OCI-LY1 (cell line): ENCODE measurements at regions not wholly inside any gene's neighbourhood (a gene's known extent, or its start where the extent isn't known, plus 50 kb on each side); places are given as distances from the start of the nearest gene placed in this dataset.
A peak's percentile ranks its signal among the peaks of the same experiment; 100 is the strongest.

ENCODE experiments used
- H2AFZ ChIP-seq: fragments of 200-600 bp; sonication (generic), shearing (Covaris generic); 2 replicates; pipeline ENCODE4 v1.6.0; 2014; ENCODE audit warnings: antibody characterized with exemption, mild to moderate bottlenecking, low read length
- H3F3A ChIP-seq: fragments of 200-600 bp; sonication (generic), shearing (Covaris generic); 2 replicates; pipeline ENCODE4 v1.6.0; 2014; ENCODE audit warnings: mild to moderate bottlenecking, antibody characterized with exemption, low read length, moderate library complexity; ENCODE audit not compliant: insufficient read depth
- H3K27ac ChIP-seq: fragments of 200-600 bp; sonication (generic); 2 replicates; pipeline ENCODE4 v1.5.1; 2014; ENCODE audit warnings: low read length, mixed run types, mild to moderate bottlenecking, low read depth; ENCODE audit not compliant: poor library complexity, severe bottlenecking
- H3K27me3 ChIP-seq: fragments of 200-600 bp; sonication (generic); 2 replicates; pipeline ENCODE4 v1.6.0; 2014; ENCODE audit warnings: antibody characterized with exemption, mild to moderate bottlenecking, low read length, moderate library complexity; ENCODE audit not compliant: insufficient read depth
- H3K36me3 ChIP-seq: fragments of 200-600 bp; sonication (generic); 2 replicates; pipeline ENCODE4 v1.6.1; 2014; ENCODE audit warnings: mild to moderate bottlenecking, antibody characterized with exemption, low read length, moderate library complexity, mixed read lengths; ENCODE audit not compliant: insufficient read depth
- H3K4me1 ChIP-seq: fragments of 200-600 bp; sonication (generic); 2 replicates; pipeline ENCODE4 v1.5.1; 2014; ENCODE audit warnings: mild to moderate bottlenecking, low read length, moderate library complexity; ENCODE audit not compliant: insufficient read depth, severe bottlenecking
- H3K4me2 ChIP-seq: fragments of 200-600 bp; sonication (generic), shearing (Covaris generic); 2 replicates; pipeline ENCODE4 v1.6.1; 2014; ENCODE audit warnings: low read length
- H3K4me3 ChIP-seq: fragments of 200-600 bp; sonication (generic); 2 replicates; pipeline ENCODE4 v1.5.1; 2014; ENCODE audit warnings: low read length, low read depth, mild to moderate bottlenecking, mixed read lengths; ENCODE audit not compliant: poor library complexity, severe bottlenecking
- H3K79me2 ChIP-seq: fragments of 200-600 bp; shearing (Covaris generic); 2 replicates; pipeline ENCODE4 v1.6.1; 2016; ENCODE audit warnings: mixed run types, low read length, mixed read lengths; ENCODE audit not compliant: insufficient read depth
- H3K9ac ChIP-seq: fragments of 200-600 bp; sonication (generic), shearing (Covaris generic); 2 replicates; pipeline ENCODE4 v1.6.1; 2014; ENCODE audit warnings: mild to moderate bottlenecking, low read length, mixed read lengths
- H3K9me2 ChIP-seq: fragments of 200-600 bp; sonication (generic), shearing (Covaris generic); 2 replicates; pipeline ENCODE4 v1.6.1; 2014; ENCODE audit warnings: low read depth, mild to moderate bottlenecking, low read length, mixed read lengths
- H3K9me3 ChIP-seq: fragments of 200-600 bp; shearing (Covaris generic); 2 replicates; pipeline ENCODE4 v1.6.1; 2014; ENCODE audit warnings: low read length, mixed read lengths
- H4K20me1 ChIP-seq: fragments of 200-600 bp; sonication (generic), shearing (Covaris generic); 2 replicates; pipeline ENCODE4 v1.6.0; 2016; ENCODE audit warnings: mild to moderate bottlenecking, low read length; ENCODE audit not compliant: insufficient read depth
- EZH2 ChIP-seq: fragments of 200-600 bp; sonication (generic), shearing (Covaris generic); IDR thresholded peaks from 2 replicates; pipeline ENCODE4 v1.8.0; 2017; ENCODE audit warnings: borderline replicate concordance, mixed run types, mild to moderate bottlenecking, antibody characterized with exemption, low read length, moderate library complexity, mixed read lengths
- TF ChIP-seq, protein P1 (sequence below): fragments of 200-600 bp; sonication (generic), shearing (Covaris generic); IDR thresholded peaks from 2 replicates; pipeline ENCODE4 v1.5.1; 2017; ENCODE audit warnings: mild to moderate bottlenecking, antibody characterized with exemption, low read length, moderate library complexity, mixed read lengths

DNA sequence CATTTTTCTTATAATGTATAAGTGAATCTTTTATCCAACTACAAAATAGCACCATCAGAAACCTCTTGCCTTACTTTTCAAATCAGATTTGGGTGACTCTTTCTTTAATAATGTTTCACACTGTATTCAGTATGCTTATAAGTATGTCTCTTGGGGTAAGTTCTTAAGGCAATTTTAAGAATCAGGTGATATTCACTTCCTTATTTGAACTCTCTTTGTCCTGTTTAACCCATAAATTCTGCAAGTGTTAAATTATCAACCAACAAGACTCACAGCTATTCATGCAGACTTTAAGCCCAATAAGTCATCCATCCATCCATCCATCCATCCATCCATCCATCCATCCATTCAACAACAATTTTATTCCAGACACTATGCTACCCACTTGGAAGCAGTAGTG, 142.7 kb upstream of the FBXL17 start:
- H4K20me1 ChIP-seq = no peaks in the 10 kb centered on the region
- H2AFZ ChIP-seq = no peak overlapping the region
- H3K36me3 ChIP-seq = no peaks in the 10 kb centered on the region
- no peak overlapping the region for H3K4me2 ChIP-seq
- no peaks in the 10 kb centered on the region for H3K9me2 ChIP-seq
- H3K27me3 ChIP-seq = no peaks in the 10 kb centered on the region
- H3K27ac ChIP-seq = peak overlapping the region; percentile 52
- H3K9me3 ChIP-seq = peaks cover 3% of the 10 kb centered on the region; the same call in 1 of the 2 replicates
- H3F3A ChIP-seq = 0 out of 2 replicates have a peak, but pooled peaks cover 3% of the 10 kb centered on the region
- no peaks in the 10 kb centered on the region for H3K79me2 ChIP-seq
- TF ChIP-seq EZH2 = no peak
- TF ChIP-seq, protein P1, sequence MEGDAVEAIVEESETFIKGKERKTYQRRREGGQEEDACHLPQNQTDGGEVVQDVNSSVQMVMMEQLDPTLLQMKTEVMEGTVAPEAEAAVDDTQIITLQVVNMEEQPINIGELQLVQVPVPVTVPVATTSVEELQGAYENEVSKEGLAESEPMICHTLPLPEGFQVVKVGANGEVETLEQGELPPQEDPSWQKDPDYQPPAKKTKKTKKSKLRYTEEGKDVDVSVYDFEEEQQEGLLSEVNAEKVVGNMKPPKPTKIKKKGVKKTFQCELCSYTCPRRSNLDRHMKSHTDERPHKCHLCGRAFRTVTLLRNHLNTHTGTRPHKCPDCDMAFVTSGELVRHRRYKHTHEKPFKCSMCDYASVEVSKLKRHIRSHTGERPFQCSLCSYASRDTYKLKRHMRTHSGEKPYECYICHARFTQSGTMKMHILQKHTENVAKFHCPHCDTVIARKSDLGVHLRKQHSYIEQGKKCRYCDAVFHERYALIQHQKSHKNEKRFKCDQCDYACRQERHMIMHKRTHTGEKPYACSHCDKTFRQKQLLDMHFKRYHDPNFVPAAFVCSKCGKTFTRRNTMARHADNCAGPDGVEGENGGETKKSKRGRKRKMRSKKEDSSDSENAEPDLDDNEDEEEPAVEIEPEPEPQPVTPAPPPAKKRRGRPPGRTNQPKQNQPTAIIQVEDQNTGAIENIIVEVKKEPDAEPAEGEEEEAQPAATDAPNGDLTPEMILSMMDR = no peak
- no peak overlapping the region for H3K9ac ChIP-seq
- H3K4me1 ChIP-seq = peaks cover 43% of the 10 kb centered on the region
- H3K4me3 ChIP-seq = no peak overlapping the region

DNA sequence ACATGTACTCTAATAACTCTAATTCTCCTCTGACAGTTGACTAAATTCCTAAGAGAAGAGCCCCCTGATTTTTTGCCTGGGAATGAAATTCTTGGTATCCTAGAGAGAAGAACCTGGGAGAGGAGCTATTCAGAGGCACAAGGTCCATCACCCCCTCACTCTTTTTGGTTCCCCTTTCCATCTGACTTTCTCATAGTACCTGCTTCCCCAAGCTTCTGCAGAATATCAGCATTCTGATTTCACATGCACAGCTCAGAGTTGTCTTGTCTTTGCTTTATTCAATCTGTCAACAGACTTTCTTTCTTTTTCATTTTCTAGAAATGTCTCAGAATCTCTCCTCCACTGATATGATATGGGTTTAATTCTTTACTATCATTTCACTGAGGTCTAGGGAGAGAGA, 141.5 kb upstream of the FBXL17 start:
- Histone ChIP-seq H3K27ac (peak overlapping the region; percentile 52), H3K27me3 (no peaks in the 10 kb centered on the region), H4K20me1 (no peaks in the 10 kb centered on the region), H3F3A (0 out of 2 replicates have a peak, but pooled peaks cover 3% of the 10 kb centered on the region), H3K4me3 (no peak overlapping the region), H3K4me1 (peaks cover 46% of the 10 kb centered on the region), H3K9me3 (peaks cover 3% of the 10 kb centered on the region; the same call in 1 of the 2 replicates), H3K4me2 (peak overlapping the region; percentile 25; the same call in 1 of the 2 replicates), H3K9ac (no peak overlapping the region), H3K36me3 (no peaks in the 10 kb centered on the region), H3K79me2 (no peaks in the 10 kb centered on the region), H3K9me2 (no peaks in the 10 kb centered on the region), H2AFZ (no peak overlapping the region)
- TF ChIP-seq EZH2 = no peak
- TF ChIP-seq, protein P1 = no peak

DNA sequence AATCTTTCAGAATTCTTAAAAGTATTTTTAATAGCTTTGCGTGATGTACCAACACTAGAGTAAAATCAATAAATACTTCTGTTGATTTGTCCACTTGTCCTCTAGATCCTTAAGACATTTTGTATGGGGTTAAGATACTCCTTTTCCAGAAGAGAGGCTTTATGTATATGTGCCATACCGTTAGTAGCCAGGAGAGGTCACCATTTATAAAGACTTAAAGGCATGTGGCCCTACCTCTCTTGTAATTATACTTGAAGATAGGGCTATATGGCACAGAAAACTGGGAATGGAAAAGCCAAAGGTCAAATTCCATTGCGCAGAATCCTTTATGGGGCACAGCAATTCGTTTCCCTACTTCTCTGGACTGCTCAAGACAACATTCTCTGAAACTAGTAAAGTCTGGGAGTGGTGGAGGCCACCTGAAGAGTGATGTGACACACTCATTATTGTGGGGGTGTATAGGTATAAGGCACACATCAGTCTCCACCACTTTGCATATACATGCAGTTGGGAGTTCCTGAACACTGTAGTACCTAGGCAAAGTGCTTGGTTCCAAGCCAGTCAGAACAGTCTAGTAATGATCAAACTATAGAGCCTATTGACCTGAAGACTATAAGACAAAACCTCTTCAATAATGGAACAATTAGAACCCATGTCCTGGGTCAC, 140.1 kb upstream of the FBXL17 start:
- Histone ChIP-seq H3K36me3 (no peaks in the 10 kb centered on the region), H3K4me2 (peak overlapping the region; percentile 52), H3K79me2 (no peaks in the 10 kb centered on the region), H3K27ac (peak overlapping the region; percentile 86), H3K9ac (no peak overlapping the region), H3F3A (0 out of 2 replicates have a peak, but pooled peaks cover 3% of the 10 kb centered on the region), H3K4me1 (peaks cover 58% of the 10 kb centered on the region), H3K4me3 (no peak overlapping the region), H4K20me1 (no peaks in the 10 kb centered on the region), H3K9me2 (no peaks in the 10 kb centered on the region), H3K9me3 (0 out of 2 replicates have a peak, but pooled peaks cover under 1% of the 10 kb centered on the region), H2AFZ (no peak overlapping the region), H3K27me3 (no peaks in the 10 kb centered on the region)
- TF ChIP-seq EZH2 = no peak
- TF ChIP-seq, protein P1 = peak; percentile 92
